SK-N-SH treated with all-trans-retinoic acid at 6 μM for 48 hours (cell line): ENCODE measurements at regions not wholly inside any gene's neighbourhood (a gene's known extent, or its start where the extent isn't known, plus 50 kb on each side); places are given as distances from the start of the nearest gene placed in this dataset.

Experiments used
- ATAC-seq: fragments of 200-7000 bp; cut with Tn5 transposase; 3 replicates; pipeline ENCODE4 v1.9.1; 2020; ENCODE audit warnings: mild to moderate bottlenecking, moderate library complexity
- ARNTL ChIP-seq: fragments of 450-650 bp; formaldehyde crosslinking; IDR thresholded peaks from 2 replicates; pipeline ENCODE4 v1.5.0; 2020; ENCODE audit warnings: low read depth, mild to moderate bottlenecking, moderate library complexity, borderline replicate concordance
- BACH2 ChIP-seq: fragments of 250-450 bp; sonication (Bioruptor Pico); IDR thresholded peaks from 2 replicates; pipeline ENCODE4 v1.9.0; 2021; ENCODE audit warnings: mild to moderate bottlenecking, borderline replicate concordance
- CSDC2 ChIP-seq: fragments of 250-450 bp; sonication (Bioruptor Pico); IDR thresholded peaks from 2 replicates; pipeline ENCODE4 v1.5.0; 2020; ENCODE audit warnings: mild to moderate bottlenecking, moderate library complexity
- ESRRG ChIP-seq: fragments of 250-450 bp; sonication (Bioruptor Pico); IDR thresholded peaks from 2 replicates; pipeline ENCODE4 v1.6.1; 2021; ENCODE audit warnings: mild to moderate bottlenecking
- ISL1 ChIP-seq: fragments of 250-450 bp; sonication (Bioruptor Pico); IDR thresholded peaks from 2 replicates; pipeline ENCODE4 v2.1.2; 2022; ENCODE audit warnings: mild to moderate bottlenecking, moderate library complexity
- OSR1 ChIP-seq: fragments of 250-450 bp; sonication (Bioruptor Pico); IDR thresholded peaks from 2 replicates; pipeline ENCODE4 v1.8.0; 2022; ENCODE audit warnings: moderate library complexity, mild to moderate bottlenecking, inconsistent platforms
- PPARA ChIP-seq: fragments of 250-450 bp; sonication (Bioruptor Pico); IDR thresholded peaks from 2 replicates; pipeline ENCODE4 v1.5.0; 2020; ENCODE audit warnings: mild to moderate bottlenecking, borderline replicate concordance
- RARB ChIP-seq: fragments of 250-450 bp; sonication (Bioruptor Pico); IDR thresholded peaks from 2 replicates; pipeline ENCODE4 v1.8.0; 2021; ENCODE audit warnings: mild to moderate bottlenecking, moderate library complexity
- TCF4 ChIP-seq: fragments of 250-450 bp; sonication (Bioruptor Pico); IDR thresholded peaks from 2 replicates; pipeline ENCODE4 v1.8.0; 2021; ENCODE audit warnings: mild to moderate bottlenecking, moderate library complexity, borderline replicate concordance
- TOX ChIP-seq: fragments of 250-450 bp; sonication (Bioruptor Pico); IDR thresholded peaks from 2 replicates; pipeline ENCODE4 v1.8.0; 2021; ENCODE audit warnings: mild to moderate bottlenecking, moderate library complexity, borderline replicate concordance
- ZC3H10 ChIP-seq: fragments of 250-450 bp; sonication (Bioruptor Pico); IDR thresholded peaks from 2 replicates; pipeline ENCODE4 v1.5.1; 2021; ENCODE audit warnings: mild to moderate bottlenecking, moderate library complexity
- ZFP3 ChIP-seq: fragments of 250-450 bp; sonication (Bioruptor Pico); IDR thresholded peaks from 2 replicates; pipeline ENCODE4 v1.5.0; 2020; ENCODE audit warnings: mild to moderate bottlenecking, moderate library complexity
- ZFP30 ChIP-seq: fragments of 450-650 bp; formaldehyde crosslinking; IDR thresholded peaks from 2 replicates; pipeline ENCODE4 v1.5.0; 2022; ENCODE audit warnings: mild to moderate bottlenecking, moderate library complexity
- ZNF70 ChIP-seq: fragments of 450-650 bp; formaldehyde crosslinking; IDR thresholded peaks from 2 replicates; pipeline ENCODE4 v1.5.0; 2020; ENCODE audit warnings: mild to moderate bottlenecking, moderate library complexity
- TF ChIP-seq, protein P1 (sequence below): fragments of 250-450 bp; sonication (Bioruptor Pico); IDR thresholded peaks from 2 replicates; pipeline ENCODE4 v1.8.0; 2020; ENCODE audit warnings: mild to moderate bottlenecking, moderate library complexity, borderline replicate concordance
- TF ChIP-seq, protein P2 (sequence below): fragments of 250-450 bp; sonication (Bioruptor Pico); IDR thresholded peaks from 2 replicates; pipeline ENCODE4 v1.5.1; 2021; ENCODE audit warnings: mild to moderate bottlenecking, moderate library complexity
- TF ChIP-seq, protein P3 (sequence below): fragments of 250-450 bp; sonication (Bioruptor Pico); IDR thresholded peaks from 2 replicates; pipeline ENCODE4 v1.5.1; 2020; ENCODE audit warnings: low read depth, mild to moderate bottlenecking, moderate library complexity
- TF ChIP-seq, protein P4 (sequence below): fragments of 250-450 bp; sonication (Bioruptor Pico); IDR thresholded peaks from 2 replicates; pipeline ENCODE4 v1.5.0; 2020; ENCODE audit warnings: mild to moderate bottlenecking, moderate library complexity
- TF ChIP-seq, protein P5 (sequence below): fragments of 250-450 bp; sonication (Bioruptor Pico); IDR thresholded peaks from 2 replicates; pipeline ENCODE4 v1.8.0; 2021; ENCODE audit warnings: low read depth, mild to moderate bottlenecking, moderate library complexity, borderline replicate concordance

DNA sequence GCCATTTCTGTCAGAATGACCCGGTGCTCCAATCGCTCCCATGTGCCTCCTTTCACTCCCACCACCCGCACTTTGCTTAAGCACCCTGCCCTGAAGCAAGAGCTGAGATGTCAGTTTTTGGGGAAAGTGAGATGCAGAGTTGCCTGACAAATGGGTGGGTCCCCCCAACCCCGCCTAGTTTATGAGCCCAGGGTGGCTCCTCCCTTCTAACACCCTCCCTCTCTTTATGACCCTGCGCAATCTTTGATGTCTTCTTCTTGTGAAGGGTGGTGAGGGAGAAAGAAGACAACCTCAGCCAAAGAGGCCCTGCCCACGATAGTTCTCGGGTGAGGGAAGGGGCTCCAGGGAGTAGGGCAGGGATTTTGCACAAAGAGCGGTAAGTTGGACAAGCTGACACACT, 89.5 kb upstream of the HOXC13 start:
- ATAC-seq: no peak
- TF ChIP-seq, protein P1, sequence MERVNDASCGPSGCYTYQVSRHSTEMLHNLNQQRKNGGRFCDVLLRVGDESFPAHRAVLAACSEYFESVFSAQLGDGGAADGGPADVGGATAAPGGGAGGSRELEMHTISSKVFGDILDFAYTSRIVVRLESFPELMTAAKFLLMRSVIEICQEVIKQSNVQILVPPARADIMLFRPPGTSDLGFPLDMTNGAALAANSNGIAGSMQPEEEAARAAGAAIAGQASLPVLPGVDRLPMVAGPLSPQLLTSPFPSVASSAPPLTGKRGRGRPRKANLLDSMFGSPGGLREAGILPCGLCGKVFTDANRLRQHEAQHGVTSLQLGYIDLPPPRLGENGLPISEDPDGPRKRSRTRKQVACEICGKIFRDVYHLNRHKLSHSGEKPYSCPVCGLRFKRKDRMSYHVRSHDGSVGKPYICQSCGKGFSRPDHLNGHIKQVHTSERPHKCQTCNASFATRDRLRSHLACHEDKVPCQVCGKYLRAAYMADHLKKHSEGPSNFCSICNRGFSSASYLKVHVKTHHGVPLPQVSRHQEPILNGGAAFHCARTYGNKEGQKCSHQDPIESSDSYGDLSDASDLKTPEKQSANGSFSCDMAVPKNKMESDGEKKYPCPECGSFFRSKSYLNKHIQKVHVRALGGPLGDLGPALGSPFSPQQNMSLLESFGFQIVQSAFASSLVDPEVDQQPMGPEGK: no peak
- TF ChIP-seq ZC3H10 (no peak), TCF4 (CRISPR knock-in tag) (no peak), BACH2 (no peak), ZFP3 (CRISPR knock-in tag) (no peak), ZNF70 (CRISPR knock-in tag) (no peak), ARNTL (CRISPR knock-in tag) (no peak), ISL1 (CRISPR knock-in tag) (no peak)
- TF ChIP-seq, protein P2, sequence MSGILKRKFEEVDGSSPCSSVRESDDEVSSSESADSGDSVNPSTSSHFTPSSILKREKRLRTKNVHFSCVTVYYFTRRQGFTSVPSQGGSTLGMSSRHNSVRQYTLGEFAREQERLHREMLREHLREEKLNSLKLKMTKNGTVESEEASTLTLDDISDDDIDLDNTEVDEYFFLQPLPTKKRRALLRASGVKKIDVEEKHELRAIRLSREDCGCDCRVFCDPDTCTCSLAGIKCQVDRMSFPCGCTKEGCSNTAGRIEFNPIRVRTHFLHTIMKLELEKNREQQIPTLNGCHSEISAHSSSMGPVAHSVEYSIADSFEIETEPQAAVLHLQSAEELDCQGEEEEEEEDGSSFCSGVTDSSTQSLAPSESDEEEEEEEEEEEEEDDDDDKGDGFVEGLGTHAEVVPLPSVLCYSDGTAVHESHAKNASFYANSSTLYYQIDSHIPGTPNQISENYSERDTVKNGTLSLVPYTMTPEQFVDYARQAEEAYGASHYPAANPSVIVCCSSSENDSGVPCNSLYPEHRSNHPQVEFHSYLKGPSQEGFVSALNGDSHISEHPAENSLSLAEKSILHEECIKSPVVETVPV (CRISPR knock-in tag): no peak

DNA sequence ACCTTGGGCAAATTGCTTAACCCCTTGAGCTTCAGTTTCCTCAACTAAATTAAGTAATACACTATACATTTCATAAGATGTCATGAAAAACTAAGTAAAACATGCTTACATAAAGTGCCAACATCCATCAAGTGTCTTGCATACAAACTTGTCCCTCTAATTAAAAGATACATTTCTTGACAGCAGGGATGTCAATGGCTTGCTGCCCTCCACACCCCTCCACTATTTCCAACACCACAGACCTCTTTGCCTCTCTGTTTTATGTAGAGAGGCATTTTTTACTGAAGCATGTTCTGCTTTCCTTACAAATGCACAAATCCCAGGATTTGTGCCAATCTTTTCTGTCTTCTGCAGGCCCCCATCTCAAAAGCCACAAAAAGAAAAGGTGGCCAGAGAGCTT, 89.0 kb upstream of the HOXC13 start:
- TF ChIP-seq TCF4 (CRISPR knock-in tag) (no peak), ZFP3 (CRISPR knock-in tag) (no peak), ZNF70 (CRISPR knock-in tag) (no peak), PPARA (CRISPR knock-in tag) (no peak)
- TF ChIP-seq, protein P2 (CRISPR knock-in tag): no peak
- TF ChIP-seq, protein P3, sequence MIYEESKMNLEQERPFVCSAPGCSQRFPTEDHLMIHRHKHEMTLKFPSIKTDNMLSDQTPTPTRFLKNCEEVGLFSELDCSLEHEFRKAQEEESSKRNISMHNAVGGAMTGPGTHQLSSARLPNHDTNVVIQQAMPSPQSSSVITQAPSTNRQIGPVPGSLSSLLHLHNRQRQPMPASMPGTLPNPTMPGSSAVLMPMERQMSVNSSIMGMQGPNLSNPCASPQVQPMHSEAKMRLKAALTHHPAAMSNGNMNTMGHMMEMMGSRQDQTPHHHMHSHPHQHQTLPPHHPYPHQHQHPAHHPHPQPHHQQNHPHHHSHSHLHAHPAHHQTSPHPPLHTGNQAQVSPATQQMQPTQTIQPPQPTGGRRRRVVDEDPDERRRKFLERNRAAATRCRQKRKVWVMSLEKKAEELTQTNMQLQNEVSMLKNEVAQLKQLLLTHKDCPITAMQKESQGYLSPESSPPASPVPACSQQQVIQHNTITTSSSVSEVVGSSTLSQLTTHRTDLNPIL (CRISPR knock-in tag): no peak

DNA sequence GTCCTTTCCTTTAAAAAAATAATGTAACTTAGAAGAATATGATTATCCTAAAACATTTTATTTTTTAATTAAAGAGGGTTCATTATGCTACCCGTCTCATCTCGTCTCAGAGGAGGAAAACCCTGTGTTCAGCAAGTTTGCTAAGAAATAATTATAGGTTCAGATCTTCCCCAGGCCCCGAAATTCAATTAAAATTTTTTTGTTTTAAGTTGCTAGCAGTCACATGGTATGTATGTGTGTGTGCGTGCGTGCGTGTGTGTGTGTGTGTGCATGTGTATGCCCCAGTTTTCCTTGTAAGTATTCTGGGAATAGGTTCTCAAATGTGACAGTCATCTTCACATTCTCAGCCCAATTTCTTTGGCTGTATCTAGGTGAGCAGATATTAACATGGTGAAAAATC, 86.6 kb upstream of the HOXC13 start:
- no peak for ATAC-seq
- TF ChIP-seq CSDC2 (CRISPR knock-in tag): no peak
- TF ChIP-seq ZNF70 (CRISPR knock-in tag): no peak
- TF ChIP-seq TOX (CRISPR knock-in tag): no peak
- no peak for TF ChIP-seq PPARA (CRISPR knock-in tag)
- TF ChIP-seq BACH2: no peak
- TF ChIP-seq ISL1 (CRISPR knock-in tag): no peak
- TF ChIP-seq, protein P4, sequence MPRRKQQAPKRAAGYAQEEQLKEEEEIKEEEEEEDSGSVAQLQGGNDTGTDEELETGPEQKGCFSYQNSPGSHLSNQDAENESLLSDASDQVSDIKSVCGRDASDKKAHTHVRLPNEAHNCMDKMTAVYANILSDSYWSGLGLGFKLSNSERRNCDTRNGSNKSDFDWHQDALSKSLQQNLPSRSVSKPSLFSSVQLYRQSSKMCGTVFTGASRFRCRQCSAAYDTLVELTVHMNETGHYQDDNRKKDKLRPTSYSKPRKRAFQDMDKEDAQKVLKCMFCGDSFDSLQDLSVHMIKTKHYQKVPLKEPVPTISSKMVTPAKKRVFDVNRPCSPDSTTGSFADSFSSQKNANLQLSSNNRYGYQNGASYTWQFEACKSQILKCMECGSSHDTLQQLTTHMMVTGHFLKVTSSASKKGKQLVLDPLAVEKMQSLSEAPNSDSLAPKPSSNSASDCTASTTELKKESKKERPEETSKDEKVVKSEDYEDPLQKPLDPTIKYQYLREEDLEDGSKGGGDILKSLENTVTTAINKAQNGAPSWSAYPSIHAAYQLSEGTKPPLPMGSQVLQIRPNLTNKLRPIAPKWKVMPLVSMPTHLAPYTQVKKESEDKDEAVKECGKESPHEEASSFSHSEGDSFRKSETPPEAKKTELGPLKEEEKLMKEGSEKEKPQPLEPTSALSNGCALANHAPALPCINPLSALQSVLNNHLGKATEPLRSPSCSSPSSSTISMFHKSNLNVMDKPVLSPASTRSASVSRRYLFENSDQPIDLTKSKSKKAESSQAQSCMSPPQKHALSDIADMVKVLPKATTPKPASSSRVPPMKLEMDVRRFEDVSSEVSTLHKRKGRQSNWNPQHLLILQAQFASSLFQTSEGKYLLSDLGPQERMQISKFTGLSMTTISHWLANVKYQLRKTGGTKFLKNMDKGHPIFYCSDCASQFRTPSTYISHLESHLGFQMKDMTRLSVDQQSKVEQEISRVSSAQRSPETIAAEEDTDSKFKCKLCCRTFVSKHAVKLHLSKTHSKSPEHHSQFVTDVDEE (CRISPR knock-in tag): no peak
- no peak for TF ChIP-seq ZFP3 (CRISPR knock-in tag)
- TF ChIP-seq OSR1: no peak
- no peak for TF ChIP-seq ZC3H10
- no peak for TF ChIP-seq RARB (CRISPR knock-in tag)
- TF ChIP-seq, protein P5, sequence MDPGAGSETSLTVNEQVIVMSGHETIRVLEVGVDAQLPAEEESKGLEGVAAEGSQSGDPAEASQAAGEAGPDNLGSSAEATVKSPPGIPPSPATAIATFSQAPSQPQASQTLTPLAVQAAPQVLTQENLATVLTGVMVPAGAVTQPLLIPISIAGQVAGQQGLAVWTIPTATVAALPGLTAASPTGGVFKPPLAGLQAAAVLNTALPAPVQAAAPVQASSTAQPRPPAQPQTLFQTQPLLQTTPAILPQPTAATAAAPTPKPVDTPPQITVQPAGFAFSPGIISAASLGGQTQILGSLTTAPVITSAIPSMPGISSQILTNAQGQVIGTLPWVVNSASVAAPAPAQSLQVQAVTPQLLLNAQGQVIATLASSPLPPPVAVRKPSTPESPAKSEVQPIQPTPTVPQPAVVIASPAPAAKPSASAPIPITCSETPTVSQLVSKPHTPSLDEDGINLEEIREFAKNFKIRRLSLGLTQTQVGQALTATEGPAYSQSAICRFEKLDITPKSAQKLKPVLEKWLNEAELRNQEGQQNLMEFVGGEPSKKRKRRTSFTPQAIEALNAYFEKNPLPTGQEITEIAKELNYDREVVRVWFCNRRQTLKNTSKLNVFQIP: no peak
- TF ChIP-seq ZFP30 (CRISPR knock-in tag): no peak
- TF ChIP-seq ESRRG (CRISPR knock-in tag): no peak
- TF ChIP-seq, protein P2 (CRISPR knock-in tag): no peak
- TF ChIP-seq TCF4 (CRISPR knock-in tag): no peak
- TF ChIP-seq, protein P3 (CRISPR knock-in tag): no peak
- TF ChIP-seq, all 23 proteins: peak for 0

More for the DNA sequence above, 89.0 kb upstream of the HOXC13 start:
- no peak for ATAC-seq
